ENCODE measurements at regions not wholly inside any gene's neighbourhood (a gene's known extent, or its start where the extent isn't known, plus 50 kb on each side); places are given as distances from the start of the nearest gene placed in this dataset.

GRCh38 chr18:55650363-55650870, 62.4 kb upstream of the TCF4 start:
- Histone ChIP-seq H3K27ac (no peak overlapping the region), H3K36me3 (no peaks in the 10 kb centered on the region), H3K27me3 (no peaks in the 10 kb centered on the region), H3K4me1 (no peaks in the 10 kb centered on the region), H3K9me3 (no peaks in the 10 kb centered on the region), H3K4me3 (no peak overlapping the region)
- ATAC-seq (no peak), DNase-seq (no peak)
- intact Hi-C loops (cut with DNase I; ENCODE audit: low total_unique reads): no loop called here
- in situ Hi-C loops (cut with MboI; ENCODE audit: low sequenced_read_pairs in 4 of 4): no loop called here
- TF ChIP-seq CTCF (IDR thresholded peaks at IDR 0.05 in 4 of 5, conservative IDR thresholded peaks at IDR 0.05 in 1 of 5) (no peak), POLR2A (IDR thresholded peaks at IDR 0.05) (no peak)

GRCh38 chr18:55647331-55647730, 59.3 kb upstream of the TCF4 start:
- no peak for ATAC-seq
- intact Hi-C loops (cut with DNase I; ENCODE audit: low total_unique reads): no loop called here

GRCh38 chr18:55642191-55642590, 54.2 kb upstream of the TCF4 start:
- in situ Hi-C loops (cut with MboI; ENCODE audit: low sequenced_read_pairs in 4 of 4) (no loop called here), intact Hi-C loops (cut with DNase I; ENCODE audit: low total_unique reads) (no loop called here)
- ATAC-seq (no peak), DNase-seq (no peak)
- H3K27ac ChIP-seq: no peak overlapping the region
- no peaks in the 10 kb centered on the region for H3K9me3 ChIP-seq
- no peak overlapping the region for H3K4me3 ChIP-seq
- no peaks in the 10 kb centered on the region for H3K27me3 ChIP-seq
- no peaks in the 10 kb centered on the region for H3K4me1 ChIP-seq
- no peaks in the 10 kb centered on the region for H3K36me3 ChIP-seq
- TF ChIP-seq CTCF (IDR thresholded peaks at IDR 0.05 in 4 of 5, conservative IDR thresholded peaks at IDR 0.05 in 1 of 5) (no peak), POLR2A (IDR thresholded peaks at IDR 0.05) (no peak)

More at GRCh38 chr18:55647331-55647730, 59.3 kb upstream of the TCF4 start:
- no peak for DNase-seq
- in situ Hi-C loops (cut with MboI; ENCODE audit: low sequenced_read_pairs in 4 of 4): no loop called here
- H3K4me1 ChIP-seq: no peaks in the 10 kb centered on the region
- no peaks in the 10 kb centered on the region for H3K9me3 ChIP-seq
- H3K36me3 ChIP-seq: no peaks in the 10 kb centered on the region
- no peak for TF ChIP-seq POLR2A (IDR thresholded peaks at IDR 0.05)
- no peak for TF ChIP-seq CTCF (IDR thresholded peaks at IDR 0.05 in 4 of 5, conservative IDR thresholded peaks at IDR 0.05 in 1 of 5)
- no peaks in the 10 kb centered on the region for H3K27me3 ChIP-seq
- H3K27ac ChIP-seq: no peak overlapping the region
- no peak overlapping the region for H3K4me3 ChIP-seq

GRCh38 chr18:55641486-55641885, 53.5 kb upstream of the TCF4 start:
- DNase-seq (no peak), ATAC-seq (no peak)
- H3K27me3 ChIP-seq: no peaks in the 10 kb centered on the region
- TF ChIP-seq POLR2A (IDR thresholded peaks at IDR 0.05): no peak
- no peak for TF ChIP-seq CTCF (IDR thresholded peaks at IDR 0.05 in 4 of 5, conservative IDR thresholded peaks at IDR 0.05 in 1 of 5)
- no peaks in the 10 kb centered on the region for H3K4me1 ChIP-seq
- H3K4me3 ChIP-seq: no peak overlapping the region
- H3K9me3 ChIP-seq: no peaks in the 10 kb centered on the region
- intact Hi-C loops (cut with DNase I; ENCODE audit: low total_unique reads): no loop called here
- H3K36me3 ChIP-seq: no peaks in the 10 kb centered on the region
- no peak overlapping the region for H3K27ac ChIP-seq
- in situ Hi-C loops (cut with MboI; ENCODE audit: low sequenced_read_pairs in 4 of 4): no loop called here

All from gastrocnemius medialis (tissue), 4 donors.